AG04449 (cell line): ENCODE measurements at regions not wholly inside any gene's neighbourhood (a gene's known extent, or its start where the extent isn't known, plus 50 kb on each side); places are given as distances from the start of the nearest gene placed in this dataset.

Source experiments
- CTCF ChIA-PET: fragments of 350-600 bp; formaldehyde crosslinking; extraction: SDS; loops from one replicate; lab custom pipeline; 2021; ENCODE audit warnings: antibody characterized with exemption; lab: Yijun Ruan, JAX
- POLR2A ChIA-PET: fragments of 400-600, 350-600 bp; formaldehyde crosslinking; extraction: SDS; loops from one replicate; lab custom pipeline; 2020; ENCODE audit warnings: antibody characterized with exemption, inconsistent platforms; lab: Yijun Ruan, JAX
- DNase-seq: peaks from one replicate; pipeline ENCODE4 v3.0.0-alpha.2; 2010; ENCODE audit warnings: low read depth, low spot score
- H3K4me3 ChIP-seq: 2 replicates; pipeline ENCODE4 v1.5.1; 2011; ENCODE audit warnings: low read depth, mild to moderate bottlenecking, control low read depth, low read length
- CTCF ChIP-seq: IDR thresholded peaks from one replicate; pipeline ENCODE4 v1.5.1; 2011; ENCODE audit warnings: mild to moderate bottlenecking, moderate library complexity, low read length, control low read depth, inconsistent platforms; ENCODE audit not compliant: insufficient read depth; ENCODE audit errors: missing control alignments

DNA sequence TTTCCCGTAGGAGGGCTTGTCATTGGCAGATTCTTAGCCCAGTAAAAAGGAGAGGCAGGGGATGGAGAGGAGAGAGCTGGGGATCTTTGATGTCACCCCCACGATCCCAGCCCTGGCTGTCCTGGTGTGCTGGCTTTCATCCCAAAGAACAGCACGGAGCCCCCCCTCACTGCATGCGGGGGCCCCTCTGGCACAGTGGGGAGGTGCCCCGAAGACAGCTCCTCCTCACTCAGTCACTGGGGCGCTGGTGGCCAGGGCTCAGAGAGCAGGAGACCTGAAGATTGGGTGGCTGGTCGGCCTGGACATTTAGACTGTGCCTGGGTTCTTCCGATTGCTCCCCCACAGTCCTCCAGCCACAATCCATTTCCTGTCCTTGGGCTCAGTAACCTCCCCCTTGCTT is 207.5 kb downstream of the MELK start:
- no peak for DNase-seq
- CTCF ChIA-PET = no interaction called here
- POLR2A ChIA-PET = no interaction called here
- no peak overlapping the region for H3K4me3 ChIP-seq
- no peak for TF ChIP-seq CTCF

DNA sequence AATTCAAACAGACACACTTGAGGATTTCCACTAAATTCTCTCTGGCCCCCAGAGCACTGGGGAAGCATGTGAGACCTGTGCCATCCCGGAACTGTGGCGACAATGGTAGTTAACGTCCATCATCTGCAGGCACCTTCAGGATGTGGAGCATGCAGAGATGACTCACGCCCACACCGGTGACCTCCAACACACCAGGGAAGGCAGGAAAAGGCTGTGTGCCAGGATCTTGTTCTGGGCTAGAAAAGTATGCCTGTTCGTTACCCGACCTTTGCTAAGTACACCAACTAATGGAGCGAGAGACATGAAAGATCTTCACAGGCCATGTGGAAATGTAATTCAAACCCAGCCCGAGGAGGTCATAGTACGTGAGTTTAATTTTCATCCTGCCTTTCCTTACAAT is 208.8 kb downstream of the MELK start:
- no peak for TF ChIP-seq CTCF
- POLR2A ChIA-PET = no interaction called here
- no peak for DNase-seq
- no peak overlapping the region for H3K4me3 ChIP-seq
- CTCF ChIA-PET = no interaction called here
